Ishikawa (cell line): ENCODE measurements at regions not wholly inside any gene's neighbourhood (a gene's known extent, or its start where the extent isn't known, plus 50 kb on each side); places are given as distances from the start of the nearest gene placed in this dataset.

ENCODE experiments used
- CEBPB ChIP-seq: IDR thresholded peaks from 2 replicates; pipeline ENCODE4 v1.6.1; 2012
- CREB1 ChIP-seq: IDR thresholded peaks from 2 replicates; pipeline ENCODE4 v1.6.1; 2012; ENCODE audit warnings: low read depth
- EGR1 ChIP-seq: IDR thresholded peaks from 2 replicates; pipeline ENCODE4 v1.6.1; 2012
- EP300 ChIP-seq: IDR thresholded peaks from 2 replicates; pipeline ENCODE4 v1.6.1; 2012; ENCODE audit warnings: borderline replicate concordance
- FOXM1 ChIP-seq: IDR thresholded peaks from 2 replicates; pipeline ENCODE4 v1.6.1; 2012; ENCODE audit warnings: low read depth, borderline replicate concordance
- NFIC ChIP-seq: IDR thresholded peaks from 2 replicates; pipeline ENCODE4 v1.6.1; 2012
- RAD21 ChIP-seq: IDR thresholded peaks from 2 replicates; pipeline ENCODE4 v1.6.1; 2012; ENCODE audit warnings: low read depth
- TAF1 ChIP-seq: IDR thresholded peaks from 2 replicates; pipeline ENCODE4 v1.6.1; 2012; ENCODE audit warnings: low read depth, mild to moderate bottlenecking
- TCF12 ChIP-seq: IDR thresholded peaks from 2 replicates; pipeline ENCODE4 v1.6.1; 2012; ENCODE audit warnings: low read depth
- USF1 ChIP-seq: IDR thresholded peaks from 2 replicates; pipeline ENCODE4 v1.6.1; 2012
- YY1 ChIP-seq: IDR thresholded peaks from 2 replicates; pipeline ENCODE4 v1.6.1; 2012; ENCODE audit warnings: low read depth
- TF ChIP-seq, protein P1 (sequence below): IDR thresholded peaks from 2 replicates; pipeline ENCODE4 v1.6.1; 2012
- TF ChIP-seq, protein P2 (sequence below): IDR thresholded peaks from 2 replicates; pipeline ENCODE4 v1.6.1; 2012; ENCODE audit warnings: low read depth, mild to moderate bottlenecking

DNA sequence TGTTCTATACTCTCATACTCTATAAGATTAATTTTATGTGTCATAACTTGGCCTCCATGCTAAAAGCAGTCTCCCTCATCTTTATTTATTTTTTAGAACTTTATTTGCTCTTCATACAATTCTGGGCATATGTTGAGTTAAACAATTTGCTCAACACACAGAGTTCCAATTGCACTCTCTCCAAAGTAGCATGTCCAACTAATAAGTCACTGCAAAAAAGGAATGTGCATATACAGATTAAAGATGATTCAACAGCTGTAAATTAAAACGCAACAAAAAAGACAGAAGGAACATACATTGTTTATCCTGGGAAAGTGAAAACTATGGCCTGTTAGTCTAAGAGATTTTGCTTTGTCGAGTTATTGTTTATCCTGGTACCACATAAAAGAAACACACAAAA is 277.7 kb upstream of the ACVR2A start:
- TF ChIP-seq TAF1 (no peak), USF1 (no peak), TCF12 (no peak), YY1 (no peak), EP300 (no peak), CREB1 (no peak), RAD21 (no peak), EGR1 (no peak), CEBPB (no peak), FOXM1 (no peak), NFIC (no peak)
- TF ChIP-seq, protein P1, sequence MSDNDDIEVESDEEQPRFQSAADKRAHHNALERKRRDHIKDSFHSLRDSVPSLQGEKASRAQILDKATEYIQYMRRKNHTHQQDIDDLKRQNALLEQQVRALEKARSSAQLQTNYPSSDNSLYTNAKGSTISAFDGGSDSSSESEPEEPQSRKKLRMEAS: no peak
- TF ChIP-seq, protein P2, sequence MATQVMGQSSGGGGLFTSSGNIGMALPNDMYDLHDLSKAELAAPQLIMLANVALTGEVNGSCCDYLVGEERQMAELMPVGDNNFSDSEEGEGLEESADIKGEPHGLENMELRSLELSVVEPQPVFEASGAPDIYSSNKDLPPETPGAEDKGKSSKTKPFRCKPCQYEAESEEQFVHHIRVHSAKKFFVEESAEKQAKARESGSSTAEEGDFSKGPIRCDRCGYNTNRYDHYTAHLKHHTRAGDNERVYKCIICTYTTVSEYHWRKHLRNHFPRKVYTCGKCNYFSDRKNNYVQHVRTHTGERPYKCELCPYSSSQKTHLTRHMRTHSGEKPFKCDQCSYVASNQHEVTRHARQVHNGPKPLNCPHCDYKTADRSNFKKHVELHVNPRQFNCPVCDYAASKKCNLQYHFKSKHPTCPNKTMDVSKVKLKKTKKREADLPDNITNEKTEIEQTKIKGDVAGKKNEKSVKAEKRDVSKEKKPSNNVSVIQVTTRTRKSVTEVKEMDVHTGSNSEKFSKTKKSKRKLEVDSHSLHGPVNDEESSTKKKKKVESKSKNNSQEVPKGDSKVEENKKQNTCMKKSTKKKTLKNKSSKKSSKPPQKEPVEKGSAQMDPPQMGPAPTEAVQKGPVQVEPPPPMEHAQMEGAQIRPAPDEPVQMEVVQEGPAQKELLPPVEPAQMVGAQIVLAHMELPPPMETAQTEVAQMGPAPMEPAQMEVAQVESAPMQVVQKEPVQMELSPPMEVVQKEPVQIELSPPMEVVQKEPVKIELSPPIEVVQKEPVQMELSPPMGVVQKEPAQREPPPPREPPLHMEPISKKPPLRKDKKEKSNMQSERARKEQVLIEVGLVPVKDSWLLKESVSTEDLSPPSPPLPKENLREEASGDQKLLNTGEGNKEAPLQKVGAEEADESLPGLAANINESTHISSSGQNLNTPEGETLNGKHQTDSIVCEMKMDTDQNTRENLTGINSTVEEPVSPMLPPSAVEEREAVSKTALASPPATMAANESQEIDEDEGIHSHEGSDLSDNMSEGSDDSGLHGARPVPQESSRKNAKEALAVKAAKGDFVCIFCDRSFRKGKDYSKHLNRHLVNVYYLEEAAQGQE: no peak
